Vagina (tissue), 2 donors: ENCODE measurements at regions not wholly inside any gene's neighbourhood (a gene's known extent, or its start where the extent isn't known, plus 50 kb on each side); places are given as distances from the start of the nearest gene placed in this dataset.

ENCODE experiments used
- POLR2A ChIP-seq, 2 donors: fragments of 450-650 bp; IDR thresholded peaks; one replicate each; pipeline ENCODE4 v1.6.1; 2017; ENCODE audit warnings: antibody characterized with exemption in 2 of 2, mild to moderate bottlenecking in 2 of 2, moderate library complexity in 2 of 2
- POLR2AphosphoS5 ChIP-seq, 2 donors: sonication (generic); formaldehyde crosslinking; IDR thresholded peaks; one replicate each; pipeline ENCODE4 v1.9.0; 2017; ENCODE audit warnings: antibody characterized with exemption in 2 of 2, mild to moderate bottlenecking in 2 of 2, low read depth in 1 of 2; ENCODE audit not compliant: insufficient read depth in 1 of 2
- TF ChIP-seq, protein P1 (sequence below), 3 experiments: fragments of 450-650 bp in 2 of 3; fragments of 200-600 bp in 1 of 3; sonication (generic) in 1 of 3; IDR thresholded peaks; one replicate each; pipeline ENCODE4 v1.5.1; 2017 to 2019; ENCODE audit warnings: antibody characterized with exemption in 3 of 3, mild to moderate bottlenecking in 2 of 3, moderate library complexity in 2 of 3

GRCh38 chr4:28269426-28269825 is 1408.8 kb downstream of the STIM2 start:
- TF ChIP-seq, protein P1, sequence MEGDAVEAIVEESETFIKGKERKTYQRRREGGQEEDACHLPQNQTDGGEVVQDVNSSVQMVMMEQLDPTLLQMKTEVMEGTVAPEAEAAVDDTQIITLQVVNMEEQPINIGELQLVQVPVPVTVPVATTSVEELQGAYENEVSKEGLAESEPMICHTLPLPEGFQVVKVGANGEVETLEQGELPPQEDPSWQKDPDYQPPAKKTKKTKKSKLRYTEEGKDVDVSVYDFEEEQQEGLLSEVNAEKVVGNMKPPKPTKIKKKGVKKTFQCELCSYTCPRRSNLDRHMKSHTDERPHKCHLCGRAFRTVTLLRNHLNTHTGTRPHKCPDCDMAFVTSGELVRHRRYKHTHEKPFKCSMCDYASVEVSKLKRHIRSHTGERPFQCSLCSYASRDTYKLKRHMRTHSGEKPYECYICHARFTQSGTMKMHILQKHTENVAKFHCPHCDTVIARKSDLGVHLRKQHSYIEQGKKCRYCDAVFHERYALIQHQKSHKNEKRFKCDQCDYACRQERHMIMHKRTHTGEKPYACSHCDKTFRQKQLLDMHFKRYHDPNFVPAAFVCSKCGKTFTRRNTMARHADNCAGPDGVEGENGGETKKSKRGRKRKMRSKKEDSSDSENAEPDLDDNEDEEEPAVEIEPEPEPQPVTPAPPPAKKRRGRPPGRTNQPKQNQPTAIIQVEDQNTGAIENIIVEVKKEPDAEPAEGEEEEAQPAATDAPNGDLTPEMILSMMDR (IDR thresholded peaks at IDR 0.05): no peak
- TF ChIP-seq POLR2AphosphoS5 (IDR thresholded peaks at IDR 0.05; ENCODE audit: insufficient read depth in 1 of 2, low read depth in 1 of 2): no peak
- no peak for TF ChIP-seq POLR2A (IDR thresholded peaks at IDR 0.05)
